Adrenal gland (tissue), 5 donors: ENCODE measurements at regions not wholly inside any gene's neighbourhood (a gene's known extent, or its start where the extent isn't known, plus 50 kb on each side); places are given as distances from the start of the nearest gene placed in this dataset.

Source experiments
- CTCF ChIP-seq, 6 experiments: fragments of 450-650 bp in 4 of 6; fragments of 200-600 bp in 2 of 6; sonication (generic) in 1 of 6; IDR thresholded peaks; 1 replicate in 5 of 6; 2 replicates in 1 of 6; pipeline versions ENCODE4 v1.5.1 to v1.8.0; 2016 to 2021; ENCODE audit warnings: antibody characterized with exemption in 6 of 6, mild to moderate bottlenecking in 2 of 6, moderate library complexity in 1 of 6
- POLR2A ChIP-seq, 2 donors: fragments of 450-650 bp; IDR thresholded peaks; one replicate each; pipeline ENCODE4 v1.6.1; 2017; ENCODE audit warnings: antibody characterized with exemption in 2 of 2, mild to moderate bottlenecking in 2 of 2, moderate library complexity in 1 of 2
- donor health status: DM: no; HTN: no; CAD: no.

- TF ChIP-seq CTCF (IDR thresholded peaks at IDR 0.05), result no peak
- no peak for TF ChIP-seq POLR2A (IDR thresholded peaks at IDR 0.05)
Measured at GRCh38 chr1:118291661-118292060, 106.6 kb upstream of the SPAG17 start.
